ENCODE measurements at regions not wholly inside any gene's neighbourhood (a gene's known extent, or its start where the extent isn't known, plus 50 kb on each side); places are given as distances from the start of the nearest gene placed in this dataset.
"Not testable (repeated sequence)": the region's sequence is repeated elsewhere in the genome, so short reads cannot be mapped to it uniquely, and the experiment has no call there.

DNA sequence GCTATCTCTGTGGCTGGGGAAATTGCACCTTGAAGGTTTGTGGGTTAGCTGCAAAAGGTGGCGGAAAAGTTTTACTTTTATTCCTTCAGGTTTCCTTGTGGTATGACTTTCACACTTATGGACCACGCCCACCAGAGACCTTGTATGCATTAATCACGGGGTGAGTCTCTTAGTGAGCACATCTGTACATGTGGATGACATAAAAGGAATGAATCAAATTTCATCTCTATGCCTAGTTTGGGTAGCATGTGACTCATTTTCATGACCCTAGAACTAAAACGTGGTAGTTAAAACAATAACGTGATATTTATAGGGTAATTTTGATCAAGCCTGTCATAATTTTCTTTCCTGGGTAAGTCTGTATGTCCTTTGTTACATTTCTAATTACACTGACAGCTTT lies 141.7 kb downstream of the PDCD6IP start:
- no peak for FAIRE-seq
- no peak for TF ChIP-seq POLR2AphosphoS5 (IDR thresholded peaks at IDR 0.05; ENCODE audit: low read depth, low read length)
- TF ChIP-seq POLR2A (IDR thresholded peaks at IDR 0.05; ENCODE audit: low read depth, low read length) = no peak
- no peak for DNase-seq (ENCODE audit: insufficient read length)

DNA sequence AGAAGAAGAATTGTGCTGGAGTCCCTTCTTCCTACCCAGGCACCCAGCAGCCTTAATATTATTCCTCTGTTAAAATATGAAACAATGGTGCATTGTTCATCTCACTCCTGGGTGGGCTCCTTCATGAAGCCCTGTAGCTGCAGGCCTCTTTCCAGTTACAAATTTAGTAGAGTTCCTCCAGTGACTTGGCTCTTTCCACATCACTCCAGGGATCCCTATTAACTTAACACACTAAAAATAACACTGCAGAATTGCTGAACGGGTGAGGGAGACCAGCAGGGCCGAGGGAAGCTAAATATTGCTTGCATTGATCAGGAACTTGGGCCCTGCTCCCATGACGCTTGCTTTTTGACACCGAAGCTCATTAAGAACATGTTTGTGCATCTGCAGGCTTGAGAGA lies 142.3 kb downstream of the PDCD6IP start:
- no peak for FAIRE-seq
- DNase-seq (ENCODE audit: insufficient read length) = no peak
- TF ChIP-seq TAF1 (IDR thresholded peaks at IDR 0.05; ENCODE audit: borderline replicate concordance, low read depth, low read length) (no peak), POLR2AphosphoS5 (IDR thresholded peaks at IDR 0.05; ENCODE audit: low read depth, low read length) (no peak), POLR2A (IDR thresholded peaks at IDR 0.05; ENCODE audit: low read depth, low read length) (no peak)

DNA sequence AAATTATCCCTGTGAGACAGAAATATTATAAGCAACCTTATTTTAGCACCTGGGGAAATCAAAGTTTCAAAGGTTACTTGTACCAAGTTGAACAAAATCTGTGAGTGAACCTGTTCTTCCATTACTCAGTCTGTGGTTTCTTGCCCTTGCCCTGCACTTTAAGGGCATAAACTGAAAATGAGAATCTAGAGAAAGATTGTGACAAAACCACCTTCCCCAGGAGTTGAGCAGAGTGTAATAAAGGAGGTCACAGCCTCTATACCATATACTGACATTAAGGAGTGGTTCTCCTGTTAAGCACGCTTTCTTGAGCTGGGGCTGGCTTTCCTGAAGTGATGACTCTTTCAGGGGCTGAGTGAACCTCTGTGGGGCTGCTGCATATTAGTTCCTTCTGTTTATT lies 143.4 kb downstream of the PDCD6IP start:
- no peak for DNase-seq (ENCODE audit: insufficient read length)
- no peak for TF ChIP-seq POLR2AphosphoS5 (IDR thresholded peaks at IDR 0.05; ENCODE audit: low read depth, low read length)
- TF ChIP-seq TAF1 (IDR thresholded peaks at IDR 0.05; ENCODE audit: borderline replicate concordance, low read depth, low read length) = no peak
- no peak for TF ChIP-seq POLR2A (IDR thresholded peaks at IDR 0.05; ENCODE audit: low read depth, low read length)
- FAIRE-seq = no peak

DNA sequence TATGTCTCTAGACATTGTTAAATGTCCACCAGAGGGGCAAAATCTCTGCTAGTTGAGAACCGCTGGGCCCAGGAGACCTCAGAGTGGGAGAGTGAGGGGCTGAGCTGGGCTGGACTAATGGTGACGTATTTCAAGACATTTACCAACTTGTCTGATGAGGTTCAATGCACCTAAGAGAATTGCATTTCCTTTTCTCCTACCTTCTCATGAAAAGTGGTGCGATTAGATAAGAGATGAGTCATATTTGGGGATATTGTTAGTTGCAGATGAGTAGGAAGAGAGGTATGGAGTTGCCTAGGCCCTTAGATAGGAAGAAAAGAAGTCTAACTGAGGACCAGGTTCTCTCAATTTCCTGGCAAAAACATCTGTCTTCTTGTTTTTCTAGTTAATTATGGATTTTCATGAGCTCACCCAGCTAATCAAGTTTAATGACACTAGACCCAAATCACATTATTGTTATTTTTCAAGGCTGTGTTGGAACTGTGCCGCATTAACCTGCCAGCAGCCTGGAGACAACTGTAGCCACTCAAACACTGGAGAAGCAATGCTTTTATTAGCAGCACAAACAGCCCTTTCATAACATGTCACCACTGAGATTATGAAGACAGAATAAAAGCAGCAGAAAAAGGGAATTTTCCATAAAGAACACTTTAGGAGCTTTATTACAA lies 144.2 kb downstream of the PDCD6IP start:
- no peak for FAIRE-seq
- DNase-seq (ENCODE audit: insufficient read length) = no peak
- TF ChIP-seq POLR2A (IDR thresholded peaks at IDR 0.05; ENCODE audit: low read depth, low read length) (no peak), TAF1 (IDR thresholded peaks at IDR 0.05; ENCODE audit: borderline replicate concordance, low read depth, low read length) (no peak), POLR2AphosphoS5 (IDR thresholded peaks at IDR 0.05; ENCODE audit: low read depth, low read length) (no peak)

DNA sequence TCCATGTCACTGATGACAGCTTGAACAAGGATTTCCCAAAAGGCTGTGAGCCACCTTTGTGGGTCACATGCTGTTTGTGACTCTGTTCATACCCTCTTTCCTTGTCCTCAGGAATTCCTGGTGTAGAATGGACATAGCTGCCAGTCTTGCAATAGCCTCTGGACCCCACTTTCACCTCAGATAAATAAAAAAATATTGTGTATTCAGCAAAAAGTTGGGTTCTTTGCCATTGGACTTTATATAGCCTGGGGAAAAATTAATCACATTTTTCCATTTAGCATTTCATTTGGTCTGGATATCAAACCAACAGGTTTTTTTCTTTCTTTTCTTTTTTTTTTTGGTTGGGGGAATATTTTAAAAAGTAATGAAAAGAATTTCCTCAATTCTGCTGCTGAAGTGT lies 144.8 kb downstream of the PDCD6IP start:
- no peak for FAIRE-seq
- DNase-seq (ENCODE audit: insufficient read length) = no peak
- no peak for TF ChIP-seq TAF1 (IDR thresholded peaks at IDR 0.05; ENCODE audit: borderline replicate concordance, low read depth, low read length)
- TF ChIP-seq POLR2AphosphoS5 (IDR thresholded peaks at IDR 0.05; ENCODE audit: low read depth, low read length) = no peak
- no peak for TF ChIP-seq POLR2A (IDR thresholded peaks at IDR 0.05; ENCODE audit: low read depth, low read length)

DNA sequence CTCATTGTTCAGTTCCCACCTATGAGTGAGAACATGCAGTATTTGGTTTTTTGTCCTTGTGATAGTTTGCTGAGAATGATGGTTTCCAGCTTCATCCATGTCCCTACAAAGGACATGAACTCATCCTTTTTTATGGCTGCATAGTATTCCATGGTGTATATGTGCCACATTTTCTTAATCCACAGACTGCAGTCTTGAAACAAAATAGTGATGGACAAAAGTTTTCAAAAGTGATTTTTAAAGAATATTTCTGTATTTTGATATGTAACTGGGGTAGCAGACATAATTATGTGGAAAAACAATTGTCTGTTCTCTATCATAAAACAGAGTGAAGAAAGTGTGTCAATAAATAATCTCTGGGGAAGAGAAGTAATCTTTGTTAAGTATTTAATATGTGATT lies 148.2 kb downstream of the PDCD6IP start:
- not testable (repeated sequence) for DNase-seq (ENCODE audit: insufficient read length); FAIRE-seq

DNA sequence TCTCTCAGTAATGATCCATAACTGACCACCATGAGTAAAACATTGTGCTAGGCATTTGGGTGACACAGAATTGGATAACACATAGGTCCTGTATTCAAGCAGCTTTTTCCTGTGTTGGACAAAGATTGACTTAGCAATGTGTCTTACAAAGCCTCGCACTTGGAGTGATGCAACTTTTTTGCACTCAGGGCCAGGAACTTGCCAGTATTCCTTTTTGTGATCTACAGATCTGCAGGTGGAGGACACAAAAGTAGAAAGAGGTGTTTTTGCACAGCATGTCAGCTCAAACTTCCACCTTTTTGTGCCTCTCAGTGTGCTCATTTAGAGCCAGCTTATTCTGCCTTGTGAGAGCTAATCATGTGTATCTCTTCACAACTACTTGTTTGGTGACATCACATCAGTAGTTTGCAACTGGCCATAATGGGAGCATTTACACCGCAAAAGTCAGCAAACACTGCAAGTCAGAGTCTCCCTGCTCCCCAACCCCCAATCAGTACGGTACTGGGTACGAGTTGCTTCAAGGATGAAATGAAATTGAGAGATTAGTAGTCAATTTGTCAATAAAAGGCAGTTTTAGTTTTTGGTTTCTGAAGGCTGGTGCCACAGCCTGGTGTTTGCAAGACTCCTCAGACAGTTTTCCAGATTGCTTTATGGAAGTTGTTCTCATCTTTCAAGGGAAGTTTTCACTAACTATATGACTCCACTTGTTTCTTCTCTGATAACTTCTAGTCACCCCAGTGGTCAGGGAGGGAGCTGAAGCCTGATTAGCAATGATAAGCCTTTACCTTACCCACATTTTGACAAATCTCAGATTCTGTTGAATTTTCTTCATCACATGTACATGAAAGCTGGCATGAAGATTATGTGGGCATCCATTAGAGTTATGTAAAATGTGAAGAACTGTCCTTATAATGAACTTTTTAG lies 149.1 kb downstream of the PDCD6IP start:
- TF ChIP-seq POLR2AphosphoS5 (IDR thresholded peaks at IDR 0.05; ENCODE audit: low read depth, low read length) = no peak
- TF ChIP-seq POLR2A (IDR thresholded peaks at IDR 0.05; ENCODE audit: low read depth, low read length) = no peak
- TF ChIP-seq TAF1 (IDR thresholded peaks at IDR 0.05; ENCODE audit: borderline replicate concordance, low read depth, low read length) = no peak
- no peak for FAIRE-seq
- DNase-seq (ENCODE audit: insufficient read length) = no peak

DNA sequence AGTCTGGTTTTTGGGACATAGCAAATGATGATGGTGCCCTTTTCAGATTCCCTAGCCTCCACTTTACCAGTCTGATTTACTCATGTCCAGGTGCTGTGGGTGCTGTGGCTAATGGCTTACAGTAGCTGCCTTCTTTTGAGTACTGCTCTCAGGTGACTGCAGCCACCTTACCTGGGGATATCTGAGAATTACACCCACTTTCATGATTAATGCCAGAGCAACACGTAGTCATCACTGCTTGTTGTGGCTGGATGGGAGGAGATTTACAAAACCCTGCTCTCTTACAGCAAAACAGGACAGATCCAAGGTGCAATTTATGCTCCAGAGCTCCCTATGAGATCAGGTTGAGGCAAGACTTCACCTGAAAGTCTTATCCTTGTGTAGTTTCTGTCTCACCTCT lies 150.6 kb downstream of the PDCD6IP start:
- TF ChIP-seq POLR2AphosphoS5 (IDR thresholded peaks at IDR 0.05; ENCODE audit: low read depth, low read length) (no peak), TAF1 (IDR thresholded peaks at IDR 0.05; ENCODE audit: borderline replicate concordance, low read depth, low read length) (no peak), POLR2A (IDR thresholded peaks at IDR 0.05; ENCODE audit: low read depth, low read length) (no peak)
- FAIRE-seq (no peak), DNase-seq (ENCODE audit: insufficient read length) (no peak)

DNA sequence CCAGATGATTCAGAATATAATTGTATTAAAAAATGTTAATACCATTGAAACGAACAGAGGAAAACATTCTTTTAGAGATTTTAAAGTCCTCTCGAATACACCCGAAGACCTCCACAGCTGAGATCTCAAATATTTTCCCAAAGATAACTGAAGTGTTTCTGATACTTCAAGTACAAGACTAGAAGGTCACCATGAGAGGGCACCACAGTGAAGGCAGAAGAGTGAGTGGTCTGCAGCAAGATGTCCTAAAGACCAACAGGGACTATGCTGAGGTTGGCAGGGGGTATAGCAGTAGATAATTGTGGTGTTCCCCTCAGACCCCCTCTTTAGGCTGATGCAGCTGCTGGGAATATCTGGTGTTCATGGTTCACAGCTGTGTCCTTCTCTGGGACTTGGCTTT lies 156.5 kb downstream of the PDCD6IP start:
- DNase-seq (ENCODE audit: insufficient read length) (no peak), FAIRE-seq (no peak)
- TF ChIP-seq POLR2A (IDR thresholded peaks at IDR 0.05; ENCODE audit: low read depth, low read length) (no peak), TAF1 (IDR thresholded peaks at IDR 0.05; ENCODE audit: borderline replicate concordance, low read depth, low read length) (no peak), POLR2AphosphoS5 (IDR thresholded peaks at IDR 0.05; ENCODE audit: low read depth, low read length) (no peak)

DNA sequence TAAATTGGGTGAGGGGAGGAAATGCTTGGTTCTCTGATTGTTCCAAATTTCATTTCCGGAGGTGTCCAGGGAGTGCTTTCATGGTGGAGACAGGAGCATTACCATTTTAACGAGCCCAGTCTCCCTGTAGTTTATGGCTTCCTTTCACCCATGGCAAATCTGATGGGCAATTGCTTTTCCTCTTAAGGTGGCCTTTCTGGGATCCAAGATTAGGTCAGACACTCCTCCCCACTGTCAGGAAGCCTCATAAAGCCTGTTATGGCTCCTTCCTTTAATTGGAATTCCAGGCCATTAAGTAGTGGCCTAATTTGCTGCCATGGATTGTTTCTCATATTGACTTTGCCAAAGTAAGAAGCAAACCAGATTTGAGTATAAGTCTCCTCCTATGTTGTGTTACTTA lies 157.8 kb downstream of the PDCD6IP start:
- FAIRE-seq (no peak), DNase-seq (ENCODE audit: insufficient read length) (no peak)

DNA sequence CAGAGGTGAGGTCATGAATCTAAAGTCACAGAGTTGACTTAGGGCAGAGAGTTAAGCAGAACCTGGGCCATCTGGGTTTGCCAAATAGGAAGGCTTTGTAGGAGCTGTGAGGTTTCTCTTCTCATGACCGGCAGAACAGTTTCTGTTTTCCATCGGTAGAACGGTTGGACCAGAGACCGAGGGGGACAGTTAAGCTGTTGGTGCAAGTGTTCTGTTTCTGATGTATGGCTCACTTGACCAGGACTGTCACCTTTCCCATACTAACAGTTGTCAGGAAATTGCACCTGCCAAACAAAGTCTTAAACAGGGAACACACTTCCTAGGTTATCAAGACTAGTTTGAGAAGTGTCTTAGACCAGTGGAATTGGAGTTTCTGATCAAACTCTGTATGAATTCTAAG lies 158.3 kb downstream of the PDCD6IP start:
- no peak for TF ChIP-seq POLR2A (IDR thresholded peaks at IDR 0.05; ENCODE audit: low read depth, low read length)
- TF ChIP-seq POLR2AphosphoS5 (IDR thresholded peaks at IDR 0.05; ENCODE audit: low read depth, low read length) = no peak
- no peak for TF ChIP-seq TAF1 (IDR thresholded peaks at IDR 0.05; ENCODE audit: borderline replicate concordance, low read depth, low read length)
- FAIRE-seq = no peak
- no peak for DNase-seq (ENCODE audit: insufficient read length)

More for the DNA sequence above, 157.8 kb downstream of the PDCD6IP start:
- TF ChIP-seq POLR2A (IDR thresholded peaks at IDR 0.05; ENCODE audit: low read depth, low read length) (no peak), POLR2AphosphoS5 (IDR thresholded peaks at IDR 0.05; ENCODE audit: low read depth, low read length) (no peak), TAF1 (IDR thresholded peaks at IDR 0.05; ENCODE audit: borderline replicate concordance, low read depth, low read length) (no peak)

DNA sequence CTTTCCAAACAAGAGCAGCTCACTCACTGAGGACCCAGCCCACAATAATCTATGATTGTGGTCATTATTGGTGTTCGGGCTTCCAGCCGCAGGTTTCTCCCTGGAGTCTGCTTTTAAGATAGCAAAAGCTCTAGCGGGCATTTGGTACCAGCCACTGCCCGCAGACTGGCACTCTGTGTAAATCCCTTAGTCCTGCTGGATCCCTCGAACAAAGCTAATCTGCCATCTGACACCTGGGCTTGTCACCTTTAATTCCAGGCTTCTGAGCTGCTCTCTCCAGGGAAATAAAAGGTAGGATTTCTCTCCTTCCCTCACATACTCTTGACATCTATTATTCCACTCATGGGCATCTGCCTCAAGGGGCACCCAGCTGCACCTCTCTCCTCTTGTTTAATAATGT lies 158.7 kb downstream of the PDCD6IP start:
- TF ChIP-seq POLR2AphosphoS5 (IDR thresholded peaks at IDR 0.05; ENCODE audit: low read depth, low read length) (no peak), TAF1 (IDR thresholded peaks at IDR 0.05; ENCODE audit: borderline replicate concordance, low read depth, low read length) (no peak), POLR2A (IDR thresholded peaks at IDR 0.05; ENCODE audit: low read depth, low read length) (no peak)
- DNase-seq (ENCODE audit: insufficient read length) (no peak), FAIRE-seq (no peak)

Data from GM12892 (cell line).